AG04450 (cell line): ENCODE measurements at regions not wholly inside any gene's neighbourhood (a gene's known extent, or its start where the extent isn't known, plus 50 kb on each side); places are given as distances from the start of the nearest gene placed in this dataset.

Experiments
- CTCF ChIA-PET: fragments of 300-600, 350-600 bp; formaldehyde crosslinking; extraction: SDS; loops from one replicate; lab custom pipeline; 2022; ENCODE audit warnings: antibody characterized with exemption, inconsistent platforms; lab: Charles Lee
- POLR2A ChIA-PET: fragments of 350-600 bp; formaldehyde crosslinking; extraction: SDS; loops from one replicate; lab custom pipeline; 2021; ENCODE audit warnings: antibody characterized with exemption, inconsistent platforms; lab: Yijun Ruan, JAX
- DNase-seq: peaks from one replicate; pipeline ENCODE4 v3.0.0-alpha.2; 2011; ENCODE audit warnings: low read depth, low spot score
- H3K27ac ChIP-seq: one replicate; pipeline ENCODE4 v1.5.1; 2012; ENCODE audit warnings: low read depth, low read length, control low read depth
- H3K27me3 ChIP-seq: one replicate; pipeline ENCODE4 v1.6.0; 2012; ENCODE audit warnings: low read length; ENCODE audit not compliant: control insufficient read depth, insufficient read depth
- H3K4me3 ChIP-seq: 2 replicates; pipeline ENCODE4 v1.5.1; 2011; ENCODE audit warnings: mild to moderate bottlenecking, low read depth, low read length, control low read depth
- H3K9me3 ChIP-seq: 2 replicates; pipeline ENCODE4 v1.5.1; 2012; ENCODE audit warnings: low read length; ENCODE audit not compliant: control insufficient read depth, insufficient read depth
- CTCF ChIP-seq: IDR thresholded peaks from 2 replicates; pipeline ENCODE4 v1.5.1; 2011; ENCODE audit warnings: low read depth, low read length, control low read depth, inconsistent platforms

DNA sequence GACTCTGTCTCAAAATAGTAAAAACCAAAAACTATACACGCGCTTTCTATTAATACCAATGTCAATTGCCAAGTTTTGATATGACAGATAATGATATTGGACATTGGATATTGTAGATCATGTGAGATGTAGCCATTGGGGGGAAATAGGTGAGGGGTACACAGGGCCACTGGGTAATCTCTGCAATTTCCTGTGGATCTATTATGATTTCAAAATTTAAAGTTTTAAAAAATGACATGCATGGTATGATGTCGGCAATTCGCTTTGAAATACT, 266.0 kb downstream of the PARN start:
- no peak for TF ChIP-seq CTCF
- Histone ChIP-seq H3K9me3 (no peaks in the 10 kb centered on the region; the same call in 1 of the 2 replicates), H3K27ac (peak overlapping the region; percentile 61), H3K27me3 (peaks cover 6% of the 10 kb centered on the region), H3K4me3 (no peak overlapping the region)
- DNase-seq, result no peak
- POLR2A ChIA-PET, result interaction anchor here (0.6 kb wide), 1 partner anchor 207 kb away, joined by 3 read pairs; no protein-coding TSS in a partner anchor
- CTCF ChIA-PET, result no interaction called here

GRCh38 chr16:14362774-14363371, 267.2 kb downstream of the PARN start:
- ChIA-PET POLR2A (interaction anchor here (0.7 to 0.8 kb wide), 2 partner anchors 26 to 120 kb away, joined by 3 to 4 read pairs; no protein-coding TSS in a partner anchor), CTCF (interaction anchor here (0.5 to 1.3 kb wide), 3 partner anchors 37 to 125 kb away, joined by 3 to 5 read pairs (median 3); no protein-coding TSS in a partner anchor)
- Histone ChIP-seq H3K4me3 (peak overlapping the region; percentile 45), H3K27ac (peak overlapping the region; percentile 57), H3K27me3 (peaks cover 10% of the 10 kb centered on the region), H3K9me3 (no peaks in the 10 kb centered on the region; the same call in 1 of the 2 replicates)
- no peak for DNase-seq
- no peak for TF ChIP-seq CTCF

DNA sequence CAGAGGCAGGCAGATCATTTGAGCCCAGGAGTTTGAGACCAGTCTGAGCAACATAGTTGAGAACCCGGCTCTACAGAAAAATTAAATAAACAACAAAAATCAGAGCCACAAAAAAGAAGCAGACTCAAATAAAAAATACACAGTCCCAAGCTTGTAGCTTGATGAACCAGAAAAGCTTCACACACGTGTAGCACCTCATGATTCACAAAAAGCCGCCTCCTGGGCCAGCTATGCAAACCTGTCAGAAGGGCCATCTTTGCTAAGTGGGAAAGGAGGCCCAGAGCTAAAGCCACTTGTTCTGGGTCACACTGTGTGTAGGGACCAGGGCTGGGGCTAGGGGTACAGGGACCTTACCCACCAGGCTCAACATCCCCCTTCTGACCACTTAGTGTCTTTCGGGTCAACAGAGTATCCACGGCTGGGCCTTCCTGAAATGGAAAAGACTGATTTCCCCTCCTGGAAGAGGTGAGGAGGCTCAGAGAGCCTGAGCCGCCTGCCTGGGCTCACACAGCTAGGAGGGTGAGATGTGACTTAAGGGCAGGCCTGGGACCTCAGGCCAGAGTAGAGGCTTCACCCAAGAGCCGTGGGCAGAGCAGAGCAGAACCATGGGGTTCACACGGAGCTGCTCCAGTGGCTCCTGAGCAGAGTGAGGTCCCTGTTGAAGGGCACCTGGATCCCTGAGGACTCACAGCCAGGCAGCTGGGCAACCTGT, 269.6 kb downstream of the PARN start:
- Histone ChIP-seq H3K9me3 (no peaks in the 10 kb centered on the region; the same call in 1 of the 2 replicates), H3K27ac (no peak overlapping the region), H3K4me3 (no peak overlapping the region), H3K27me3 (peaks cover 13% of the 10 kb centered on the region)
- DNase-seq, result no peak
- no peak for TF ChIP-seq CTCF
- POLR2A ChIA-PET, result interaction anchor here (0.6 kb wide), 1 partner anchor 322 kb away, joined by 4 read pairs; no protein-coding TSS in a partner anchor
- CTCF ChIA-PET, result no interaction called here

- Histone ChIP-seq H3K4me3 (no peak overlapping the region), H3K27me3 (peaks cover 13% of the 10 kb centered on the region), H3K9me3 (no peaks in the 10 kb centered on the region), H3K27ac (no peak overlapping the region)
- no peak for DNase-seq
- ChIA-PET POLR2A (no interaction called here), CTCF (no interaction called here)
- no peak for TF ChIP-seq CTCF
These were observed 271.3 kb downstream of the PARN start for GRCh38 chr16:14358697-14359305.

DNA sequence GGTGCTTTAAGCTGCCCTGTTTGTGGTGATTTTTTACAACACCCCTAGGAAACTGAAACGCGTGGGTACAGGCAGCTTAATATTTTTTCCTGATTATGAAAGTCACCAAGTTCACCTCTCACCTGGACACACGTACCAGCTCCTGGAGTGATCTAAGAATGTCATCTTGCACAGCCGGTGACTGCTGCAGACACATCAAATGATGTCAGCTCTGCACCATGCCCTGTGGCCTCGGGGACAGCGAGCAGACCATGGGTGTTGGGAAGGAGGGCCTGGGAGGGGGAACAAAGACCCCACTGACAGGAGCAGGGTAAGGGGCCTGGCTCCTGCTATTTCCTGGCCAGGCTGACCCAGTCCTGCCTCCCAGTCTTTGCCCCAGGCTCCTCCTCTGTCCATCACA, 272.7 kb downstream of the PARN start:
- no peak for DNase-seq
- Histone ChIP-seq H3K27ac (no peak overlapping the region), H3K27me3 (peaks cover 13% of the 10 kb centered on the region), H3K9me3 (no peaks in the 10 kb centered on the region), H3K4me3 (no peak overlapping the region)
- no peak for TF ChIP-seq CTCF
- CTCF ChIA-PET, result no interaction called here
- POLR2A ChIA-PET, result no interaction called here
